HG03103 (cell line): ENCODE measurements at regions not wholly inside any gene's neighbourhood (a gene's known extent, or its start where the extent isn't known, plus 50 kb on each side); places are given as distances from the start of the nearest gene placed in this dataset.

Source experiments
- ATAC-seq: cut with Tn5 transposase; IDR thresholded peaks from one replicate; pipeline ENCODE4 v1.9.1; 2021; ENCODE audit warnings: low read depth; ENCODE audit not compliant: unreplicated experiment

- ATAC-seq: no peak
Measured at GRCh38 chr12:90106568-90106967, 397.9 kb upstream of the ATP2B1 start.

GRCh38 chr12:90102957-90103652 lies 394.5 kb upstream of the ATP2B1 start:
- ATAC-seq: no peak

GRCh38 chr12:90100579-90100978 lies 391.9 kb upstream of the ATP2B1 start:
- ATAC-seq: no peak

- ATAC-seq: no peak
Measured at GRCh38 chr12:90099288-90099687, 390.6 kb upstream of the ATP2B1 start.

- no peak for ATAC-seq
Measured at GRCh38 chr12:90098132-90098779, 389.6 kb upstream of the ATP2B1 start.

- no peak for ATAC-seq
Measured at GRCh38 chr12:90091809-90092208, 383.2 kb upstream of the ATP2B1 start.

GRCh38 chr12:90090929-90091651 lies 382.5 kb upstream of the ATP2B1 start:
- no peak for ATAC-seq

- ATAC-seq: no peak
Measured at GRCh38 chr12:90086281-90086680, 377.6 kb upstream of the ATP2B1 start.

GRCh38 chr12:90085494-90086274 lies 377.0 kb upstream of the ATP2B1 start:
- no peak for ATAC-seq

- no peak for ATAC-seq
Measured at GRCh38 chr12:90084018-90084417, 375.4 kb upstream of the ATP2B1 start.

GRCh38 chr12:90080616-90081015 lies 372.0 kb upstream of the ATP2B1 start:
- ATAC-seq: no peak

- ATAC-seq: no peak
Measured at GRCh38 chr12:90079529-90080210, 371.0 kb upstream of the ATP2B1 start.

- no peak for ATAC-seq
Measured at GRCh38 chr12:90078344-90078743, 369.7 kb upstream of the ATP2B1 start.

GRCh38 chr12:90077756-90078155 lies 369.1 kb upstream of the ATP2B1 start:
- no peak for ATAC-seq

GRCh38 chr12:90076851-90077319 lies 368.2 kb upstream of the ATP2B1 start:
- no peak for ATAC-seq

GRCh38 chr12:90075685-90076084 lies 367.0 kb upstream of the ATP2B1 start:
- ATAC-seq: no peak

- ATAC-seq: peak; percentile 77
Measured at GRCh38 chr12:90074086-90074485, 365.4 kb upstream of the ATP2B1 start.

GRCh38 chr12:90071996-90072395 lies 363.4 kb upstream of the ATP2B1 start:
- no peak for ATAC-seq

- no peak for ATAC-seq
Measured at GRCh38 chr12:90069711-90070110, 361.1 kb upstream of the ATP2B1 start.

- no peak for ATAC-seq
Measured at GRCh38 chr12:90067791-90068190, 359.2 kb upstream of the ATP2B1 start.
